OCI-LY7 (cell line): ENCODE measurements at regions not wholly inside any gene's neighbourhood (a gene's known extent, or its start where the extent isn't known, plus 50 kb on each side); places are given as distances from the start of the nearest gene placed in this dataset.

Source experiments
- BruUV-seq: library from RNA; stranded (reverse); fragments of 400-500 nt; replicated peaks from 2 replicates; lab custom pipeline; 2021; lab: Mats Ljungman, UMichigan
- CTCF ChIA-PET: fragments of 300-600 bp; sonication (Branson Sonifier 250); formaldehyde crosslinking; loops from one replicate; lab custom pipeline; 2022; ENCODE audit warnings: antibody characterized with exemption; ENCODE audit not compliant: unreplicated experiment; lab: Charles Lee
- POLR2A ChIA-PET: fragments of 300-600 bp; sonication (Branson Sonifier 250); formaldehyde crosslinking; loops from one replicate; lab custom pipeline; 2022; ENCODE audit warnings: antibody characterized with exemption; lab: Charles Lee
- DNase-seq: peaks from one replicate; pipeline ENCODE4 v3.0.0-alpha.2; 2015; ENCODE audit warnings: low spot score
- H2AFZ ChIP-seq: fragments of 200-600 bp; sonication (generic), shearing (Covaris generic); 2 replicates; pipeline ENCODE4 v1.6.1; 2014; ENCODE audit warnings: mild to moderate bottlenecking, antibody characterized with exemption, low read length, moderate library complexity
- H3K27ac ChIP-seq: fragments of 200-600 bp; sonication (generic); 2 replicates; pipeline ENCODE4 v1.5.1; 2014; ENCODE audit warnings: mixed run types, low read depth, mild to moderate bottlenecking, moderate library complexity, low read length, inconsistent platforms; ENCODE audit not compliant: poor library complexity, severe bottlenecking
- H3K36me3 ChIP-seq: fragments of 200-600 bp; sonication (generic); 2 replicates; pipeline ENCODE4 v1.6.1; 2014; ENCODE audit warnings: mild to moderate bottlenecking, antibody characterized with exemption, low read length, moderate library complexity, mixed read lengths; ENCODE audit not compliant: insufficient read depth
- H3K4me1 ChIP-seq: fragments of 200-600 bp; sonication (generic); 2 replicates; pipeline ENCODE4 v1.5.1; 2014; ENCODE audit warnings: mild to moderate bottlenecking, low read length; ENCODE audit not compliant: insufficient read depth, poor library complexity, severe bottlenecking
- H3K4me2 ChIP-seq: fragments of 200-600 bp; sonication (generic); 2 replicates; pipeline ENCODE4 v1.6.1; 2014; ENCODE audit warnings: mild to moderate bottlenecking, low read length
- H3K4me3 ChIP-seq: fragments of 200-600 bp; sonication (generic); 2 replicates; pipeline ENCODE4 v1.5.1; 2014; ENCODE audit warnings: mild to moderate bottlenecking, low read depth, low read length; ENCODE audit not compliant: poor library complexity, severe bottlenecking
- H3K79me2 ChIP-seq: fragments of 200-600 bp; sonication (generic); 2 replicates; pipeline ENCODE4 v1.6.1; 2016; ENCODE audit warnings: low read depth, mild to moderate bottlenecking, low read length, moderate library complexity, mixed read lengths; ENCODE audit not compliant: insufficient read depth
- H3K9me2 ChIP-seq: fragments of 200-600 bp; sonication (generic); 2 replicates; pipeline ENCODE4 v1.6.1; 2016; ENCODE audit warnings: mild to moderate bottlenecking, low read length, mixed read lengths; ENCODE audit not compliant: insufficient read depth
- H3K9me3 ChIP-seq: fragments of 200-600 bp; sonication (generic); 2 replicates; pipeline ENCODE4 v1.6.1; 2014; ENCODE audit warnings: mild to moderate bottlenecking, mixed run types, low read length, mixed read lengths
- H4K20me1 ChIP-seq: fragments of 200-600 bp; sonication (generic); 2 replicates; pipeline ENCODE4 v1.6.1; 2014; ENCODE audit warnings: mild to moderate bottlenecking, antibody characterized with exemption, low read length, moderate library complexity, mixed read lengths; ENCODE audit not compliant: insufficient read depth
- EZH2phosphoT487 ChIP-seq: fragments of 200-600 bp; sonication (generic); IDR thresholded peaks from 2 replicates; pipeline ENCODE4 v1.6.1; 2018; ENCODE audit warnings: low read depth, borderline replicate concordance, mild to moderate bottlenecking, mixed run types, antibody characterized with exemption, low read length, moderate library complexity, mixed read lengths
- intact Hi-C: fragments of 100-400 bp; cut with micrococcal nuclease; formaldehyde crosslinking; loops from one replicate; pipeline ENCODE4 v1.10.0; 2022; ENCODE audit not compliant: unreplicated experiment
- TF ChIP-seq, protein P1 (sequence below): fragments of 200-600 bp; sonication (generic); conservative IDR thresholded peaks from 2 replicates; pipeline ENCODE4 v1.5.1; 2014; ENCODE audit warnings: mild to moderate bottlenecking, antibody characterized with exemption, low read length, moderate library complexity, mixed read lengths

DNA sequence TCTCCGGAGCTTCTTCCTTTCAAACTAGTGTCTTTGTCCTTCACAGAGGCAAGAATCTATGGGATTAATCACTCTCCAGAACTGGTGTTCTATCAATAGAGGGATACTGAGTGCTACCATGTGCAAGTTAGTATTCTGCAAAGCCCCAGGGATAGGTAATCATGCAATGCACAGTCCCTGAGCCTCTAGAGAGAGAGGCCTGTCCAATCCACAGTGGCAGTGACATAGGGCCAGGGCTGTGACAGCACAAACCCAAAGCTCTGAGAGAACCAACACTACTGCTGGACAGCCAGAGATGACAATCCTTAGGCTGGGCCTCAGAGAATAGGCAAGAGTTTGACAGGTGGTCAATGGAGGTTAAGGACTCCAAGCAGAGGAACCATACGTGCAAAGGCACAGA, 66.8 kb upstream of the USP47 start:
- Histone ChIP-seq H3K79me2 (no peaks in the 10 kb centered on the region), H4K20me1 (no peaks in the 10 kb centered on the region), H3K36me3 (no peaks in the 10 kb centered on the region), H3K9me2 (no peaks in the 10 kb centered on the region), H3K4me1 (no peaks in the 10 kb centered on the region), H3K4me2 (no peak overlapping the region), H3K4me3 (no peak overlapping the region), H2AFZ (no peak overlapping the region), H3K27ac (no peak overlapping the region), H3K9me3 (no peaks in the 10 kb centered on the region)
- TF ChIP-seq EZH2phosphoT487, result no peak
- TF ChIP-seq, protein P1, sequence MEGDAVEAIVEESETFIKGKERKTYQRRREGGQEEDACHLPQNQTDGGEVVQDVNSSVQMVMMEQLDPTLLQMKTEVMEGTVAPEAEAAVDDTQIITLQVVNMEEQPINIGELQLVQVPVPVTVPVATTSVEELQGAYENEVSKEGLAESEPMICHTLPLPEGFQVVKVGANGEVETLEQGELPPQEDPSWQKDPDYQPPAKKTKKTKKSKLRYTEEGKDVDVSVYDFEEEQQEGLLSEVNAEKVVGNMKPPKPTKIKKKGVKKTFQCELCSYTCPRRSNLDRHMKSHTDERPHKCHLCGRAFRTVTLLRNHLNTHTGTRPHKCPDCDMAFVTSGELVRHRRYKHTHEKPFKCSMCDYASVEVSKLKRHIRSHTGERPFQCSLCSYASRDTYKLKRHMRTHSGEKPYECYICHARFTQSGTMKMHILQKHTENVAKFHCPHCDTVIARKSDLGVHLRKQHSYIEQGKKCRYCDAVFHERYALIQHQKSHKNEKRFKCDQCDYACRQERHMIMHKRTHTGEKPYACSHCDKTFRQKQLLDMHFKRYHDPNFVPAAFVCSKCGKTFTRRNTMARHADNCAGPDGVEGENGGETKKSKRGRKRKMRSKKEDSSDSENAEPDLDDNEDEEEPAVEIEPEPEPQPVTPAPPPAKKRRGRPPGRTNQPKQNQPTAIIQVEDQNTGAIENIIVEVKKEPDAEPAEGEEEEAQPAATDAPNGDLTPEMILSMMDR, result no peak
- ChIA-PET CTCF (no interaction called here), POLR2A (no interaction called here)
- no peak for DNase-seq
- intact Hi-C loops, result no loop called here
- no TSS peak for BruUV-seq

DNA sequence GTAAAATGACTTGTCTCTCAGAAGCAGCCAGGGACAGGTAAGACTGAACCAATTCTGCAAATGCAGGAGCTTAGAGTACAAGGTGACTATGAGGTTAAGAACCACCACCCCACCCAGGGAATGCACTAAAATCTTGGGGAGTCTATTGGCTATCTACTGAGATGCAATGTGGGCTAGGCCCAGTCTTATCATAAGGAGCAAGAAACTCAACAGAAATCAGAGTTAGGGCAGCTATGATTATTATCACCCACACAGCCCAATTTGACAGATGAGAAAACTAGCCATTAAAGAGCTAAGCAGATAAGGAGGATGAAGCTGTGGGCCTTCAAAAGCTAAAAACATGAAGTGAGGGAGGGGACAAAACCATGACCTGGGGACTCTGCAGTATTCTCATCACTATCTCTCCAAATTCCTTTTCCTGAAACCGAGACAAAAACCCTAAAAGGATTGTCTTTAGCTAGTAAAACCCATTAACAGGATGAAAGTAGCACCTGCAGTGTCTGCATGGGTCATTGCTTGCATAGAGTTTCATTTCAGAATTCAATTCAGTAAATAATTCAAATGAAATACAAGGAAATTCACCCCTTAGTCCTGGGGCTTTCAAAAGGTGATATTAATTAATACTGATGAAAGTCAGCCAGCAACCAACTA, 68.8 kb upstream of the USP47 start:
- ChIA-PET POLR2A (interaction anchor here (0.6 kb wide), 1 partner anchor 950 kb away, joined by 3 read pairs; no protein-coding TSS in a partner anchor), CTCF (interaction anchor here (1.0 kb wide), 1 partner anchor 14 kb away, joined by 3 read pairs; no protein-coding TSS in a partner anchor)
- BruUV-seq, result no TSS peak
- no peak for DNase-seq
- Histone ChIP-seq H3K79me2 (no peaks in the 10 kb centered on the region), H2AFZ (no peak overlapping the region), H3K4me3 (no peak overlapping the region), H4K20me1 (no peaks in the 10 kb centered on the region), H3K9me2 (no peaks in the 10 kb centered on the region), H3K27ac (no peak overlapping the region), H3K9me3 (no peaks in the 10 kb centered on the region), H3K4me1 (no peaks in the 10 kb centered on the region), H3K36me3 (no peaks in the 10 kb centered on the region), H3K4me2 (no peak overlapping the region)
- TF ChIP-seq EZH2phosphoT487, result no peak
- TF ChIP-seq, protein P1, result no peak
- intact Hi-C loops, result no loop called here

DNA sequence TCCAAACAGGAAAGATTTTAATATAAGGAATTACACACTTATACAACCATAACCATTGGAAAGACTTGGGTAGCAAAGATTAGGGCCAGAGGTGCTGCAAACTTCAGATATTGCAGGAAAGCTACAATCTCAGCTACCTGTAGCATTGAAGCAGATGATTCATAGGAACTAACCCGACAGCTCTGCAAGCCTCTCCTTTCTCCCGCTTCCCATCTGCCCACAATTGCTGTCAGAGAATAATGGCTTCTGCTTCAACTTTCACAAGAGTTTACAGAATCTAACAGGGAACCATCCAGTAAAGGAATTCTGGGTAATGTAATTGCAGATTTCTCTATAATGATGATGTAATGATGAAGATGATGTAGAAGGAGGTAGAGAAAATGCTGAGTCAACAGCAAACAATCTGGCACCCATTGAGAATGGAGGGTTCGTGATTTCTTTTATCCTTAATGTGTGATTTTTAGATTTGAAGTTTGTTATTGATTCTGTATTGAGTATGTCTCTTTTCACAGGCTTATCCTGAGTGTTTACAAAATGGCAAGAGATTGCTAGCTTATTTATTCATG, 70.8 kb upstream of the USP47 start:
- Histone ChIP-seq H3K4me2 (no peak overlapping the region), H4K20me1 (no peaks in the 10 kb centered on the region), H3K4me3 (no peak overlapping the region), H3K79me2 (no peaks in the 10 kb centered on the region), H3K27ac (no peak overlapping the region), H3K4me1 (no peaks in the 10 kb centered on the region), H3K36me3 (no peaks in the 10 kb centered on the region), H3K9me2 (no peaks in the 10 kb centered on the region), H3K9me3 (no peaks in the 10 kb centered on the region), H2AFZ (no peak overlapping the region)
- TF ChIP-seq, protein P1, result no peak
- TF ChIP-seq EZH2phosphoT487, result no peak
- DNase-seq, result no peak
- POLR2A ChIA-PET, result interaction anchor here (1.1 kb wide), 1 partner anchor 18 kb away, joined by 3 read pairs; no protein-coding TSS in a partner anchor
- intact Hi-C loops, result no loop called here
- no TSS peak for BruUV-seq
- CTCF ChIA-PET, result no interaction called here
